Karpas-422 (cell line): ENCODE measurements at regions not wholly inside any gene's neighbourhood (a gene's known extent, or its start where the extent isn't known, plus 50 kb on each side); places are given as distances from the start of the nearest gene placed in this dataset.

ENCODE experiments used
- DNase-seq: peaks from one replicate; pipeline ENCODE4 v3.0.0-alpha.2; 2015
- H2AFZ ChIP-seq: fragments of 200-600 bp; sonication (generic); 2 replicates; pipeline ENCODE4 v1.6.1; 2014; ENCODE audit warnings: antibody characterized with exemption, low read length, mixed read lengths
- H3K27ac ChIP-seq: fragments of 200-600 bp; sonication (generic); 2 replicates; pipeline ENCODE4 v1.5.1; 2014; ENCODE audit warnings: mild to moderate bottlenecking, low read length, moderate library complexity
- H3K27me3 ChIP-seq: fragments of 200-600 bp; sonication (generic); 2 replicates; pipeline ENCODE4 v1.6.1; 2014; ENCODE audit warnings: low read length, mixed read lengths
- H3K36me3 ChIP-seq: fragments of 200-600 bp; sonication (generic); 2 replicates; pipeline ENCODE4 v1.6.1; 2014; ENCODE audit warnings: low read length, mixed read lengths; ENCODE audit not compliant: insufficient read depth
- H3K4me1 ChIP-seq: fragments of 200-600 bp; sonication (generic); 2 replicates; pipeline ENCODE4 v1.6.1; 2014; ENCODE audit warnings: mild to moderate bottlenecking, low read length, mixed read lengths
- H3K4me2 ChIP-seq: fragments of 200-600 bp; sonication (generic); 2 replicates; pipeline ENCODE4 v1.6.1; 2014; ENCODE audit warnings: low read length, low read depth, mild to moderate bottlenecking; ENCODE audit not compliant: poor library complexity, severe bottlenecking
- H3K4me3 ChIP-seq: fragments of 200-600 bp; sonication (generic); 2 replicates; pipeline ENCODE4 v1.5.1; 2014; ENCODE audit warnings: mild to moderate bottlenecking, antibody characterized with exemption, low read length, mixed read lengths
- H3K79me2 ChIP-seq: fragments of 200-600 bp; sonication (generic); 2 replicates; pipeline ENCODE4 v1.6.1; 2014; ENCODE audit warnings: mild to moderate bottlenecking, low read length, mixed read lengths
- H3K9ac ChIP-seq: fragments of 200-600 bp; sonication (generic); 2 replicates; pipeline ENCODE4 v1.6.0; 2014; ENCODE audit warnings: low read length
- H3K9me2 ChIP-seq: fragments of 200-600 bp; sonication (generic), shearing (Covaris generic); replicated peaks from 2 replicates; pipeline ENCODE4 v1.6.0; 2014; ENCODE audit warnings: mild to moderate bottlenecking, low read length, moderate library complexity; ENCODE audit not compliant: insufficient read depth
- H3K9me3 ChIP-seq: fragments of 300-700, 200-600 bp; sonication (generic); 2 replicates; pipeline ENCODE4 v1.6.1; 2014; ENCODE audit warnings: low read length, mixed read lengths
- H4K20me1 ChIP-seq: fragments of 200-600 bp; sonication (generic); 2 replicates; pipeline ENCODE4 v1.6.1; 2014; ENCODE audit warnings: mild to moderate bottlenecking, antibody characterized with exemption, low read length, low read depth; ENCODE audit not compliant: insufficient read depth

DNA sequence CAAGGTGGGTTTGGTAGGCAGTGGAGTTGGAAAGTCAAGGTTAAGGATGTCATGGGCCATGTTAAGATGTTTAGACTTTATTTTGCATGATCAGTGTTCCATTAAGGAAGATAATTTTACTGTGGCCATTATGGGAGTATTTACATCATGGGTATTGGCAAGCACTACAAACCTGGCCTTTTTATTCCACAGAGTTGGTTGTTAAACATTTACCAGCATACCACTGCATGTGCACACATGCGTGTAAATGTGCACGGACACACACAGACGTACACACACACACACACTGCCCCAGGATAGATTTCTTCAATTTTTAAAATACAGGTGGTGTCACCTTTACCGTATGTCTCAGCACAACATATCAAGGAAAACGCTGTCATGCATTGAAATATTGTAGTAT, 51.4 kb upstream of the ITGA6 start:
- no peak overlapping the region for H3K9ac ChIP-seq
- H3K4me1 ChIP-seq, result no peaks in the 10 kb centered on the region
- no peak overlapping the region for H2AFZ ChIP-seq
- H3K4me2 ChIP-seq, result no peak overlapping the region
- H3K79me2 ChIP-seq, result no peaks in the 10 kb centered on the region
- H3K36me3 ChIP-seq, result no peaks in the 10 kb centered on the region
- no peak for DNase-seq
- no peaks in the 10 kb centered on the region for H3K9me2 ChIP-seq
- H3K9me3 ChIP-seq, result no peaks in the 10 kb centered on the region
- H4K20me1 ChIP-seq, result no peaks in the 10 kb centered on the region
- H3K27ac ChIP-seq, result no peak overlapping the region
- H3K27me3 ChIP-seq, result no peaks in the 10 kb centered on the region
- H3K4me3 ChIP-seq, result no peak overlapping the region

DNA sequence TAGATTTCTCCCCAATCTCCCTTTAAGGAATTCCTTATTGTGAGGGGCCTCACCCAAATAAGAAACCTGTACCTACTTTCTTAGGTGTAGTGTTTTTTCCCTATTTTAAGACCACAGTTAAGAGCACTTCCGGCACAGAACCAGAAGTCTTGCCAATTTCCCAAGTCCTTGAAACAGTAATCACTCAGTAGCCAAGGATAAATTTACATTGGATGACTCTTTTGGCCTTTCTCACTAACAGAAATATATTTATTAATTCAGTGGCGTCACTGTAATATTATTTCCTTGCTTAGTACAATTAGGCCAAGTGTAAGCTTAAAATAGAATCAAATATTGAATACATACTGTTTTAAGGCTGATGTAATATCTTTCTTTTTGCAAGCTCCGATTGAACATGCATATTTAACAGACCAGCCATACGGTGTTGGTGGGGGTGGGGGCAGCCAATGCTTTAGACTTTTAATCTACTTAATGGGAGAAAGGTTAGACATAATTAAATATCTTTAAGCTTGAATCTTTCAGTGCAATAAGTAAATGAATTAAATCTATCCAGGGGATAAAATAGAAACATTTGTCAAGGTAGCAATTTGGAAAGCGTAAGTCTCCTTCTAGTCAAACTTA, 50.8 kb upstream of the ITGA6 start:
- no peaks in the 10 kb centered on the region for H3K4me1 ChIP-seq

DNA sequence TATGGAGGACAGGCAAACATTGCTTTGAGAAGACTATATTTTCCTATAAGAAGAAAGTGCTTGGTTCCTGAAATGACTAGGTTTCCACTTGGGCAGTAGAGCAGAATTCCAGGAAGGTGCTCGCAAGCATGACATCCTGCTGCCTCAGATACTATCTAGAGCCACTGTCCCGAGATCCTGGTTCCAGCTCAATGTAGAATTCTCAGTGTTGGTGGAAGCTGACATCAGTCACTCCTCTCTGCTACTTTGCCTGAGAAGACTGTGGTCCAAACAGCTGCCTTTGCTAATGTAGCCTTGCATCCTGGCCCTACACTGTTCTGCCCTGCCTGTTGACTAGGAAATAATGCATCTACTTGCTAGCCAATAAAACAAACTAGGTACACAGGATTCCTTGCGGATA, 50.0 kb upstream of the ITGA6 start:
- Histone ChIP-seq H3K27ac (no peak overlapping the region), H3K9me2 (no peaks in the 10 kb centered on the region), H3K4me2 (no peak overlapping the region), H3K4me1 (no peaks in the 10 kb centered on the region), H2AFZ (no peak overlapping the region), H4K20me1 (no peaks in the 10 kb centered on the region), H3K36me3 (no peaks in the 10 kb centered on the region), H3K4me3 (no peak overlapping the region), H3K79me2 (no peaks in the 10 kb centered on the region), H3K9ac (no peak overlapping the region), H3K27me3 (no peaks in the 10 kb centered on the region), H3K9me3 (no peaks in the 10 kb centered on the region)
- DNase-seq, result peak; percentile 17

More for the DNA sequence above, 50.8 kb upstream of the ITGA6 start:
- no peak overlapping the region for H3K4me3 ChIP-seq
- DNase-seq, result no peak
- no peaks in the 10 kb centered on the region for H3K9me2 ChIP-seq
- no peaks in the 10 kb centered on the region for H3K36me3 ChIP-seq
- no peak overlapping the region for H3K27ac ChIP-seq
- no peak overlapping the region for H2AFZ ChIP-seq
- no peaks in the 10 kb centered on the region for H3K27me3 ChIP-seq
- no peaks in the 10 kb centered on the region for H4K20me1 ChIP-seq
- H3K9me3 ChIP-seq, result no peaks in the 10 kb centered on the region
- no peak overlapping the region for H3K4me2 ChIP-seq
- no peak overlapping the region for H3K9ac ChIP-seq
- H3K79me2 ChIP-seq, result no peaks in the 10 kb centered on the region
